Lung (tissue), 11 donors: ENCODE measurements at regions not wholly inside any gene's neighbourhood (a gene's known extent, or its start where the extent isn't known, plus 50 kb on each side); places are given as distances from the start of the nearest gene placed in this dataset.
A peak's percentile ranks its signal among the peaks of the same experiment; 100 is the strongest.

ENCODE experiments used
- ATAC-seq: fragments of 200-7000 bp; cut with Tn5 transposase; one replicate; pipeline ENCODE4 v1.9.1; 2020; ENCODE audit warnings: moderate number of reproducible peaks; ENCODE audit not compliant: insufficient read depth, low FRiP score
- DNase-seq, 3 donors: peaks; one replicate each; pipeline ENCODE4 v3.0.0-alpha.2; 2013 to 2017
- H3K27ac ChIP-seq, 2 donors: one replicate each; pipeline ENCODE4 v1.5.1; 2013; ENCODE audit warnings: mild to moderate bottlenecking in 2 of 2, moderate library complexity in 2 of 2, control low read depth in 1 of 2, inconsistent platforms in 1 of 2, low read depth in 1 of 2, low read length in 1 of 2
- H3K27me3 ChIP-seq, 3 donors: one replicate each; pipeline ENCODE4 v1.5.1; 2013; ENCODE audit warnings: low read length in 2 of 3; ENCODE audit not compliant: control insufficient read depth in 3 of 3, insufficient read depth in 3 of 3
- H3K36me3 ChIP-seq, 4 donors: one replicate each; pipeline ENCODE4 v1.5.1; 2013; ENCODE audit warnings: low read length in 4 of 4, mild to moderate bottlenecking in 1 of 4, moderate library complexity in 1 of 4; ENCODE audit not compliant: control insufficient read depth in 4 of 4, insufficient read depth in 4 of 4
- H3K4me1 ChIP-seq, 5 donors: one replicate each; pipeline ENCODE4 v1.5.1; 2013; ENCODE audit warnings: low read length in 5 of 5, mild to moderate bottlenecking in 2 of 5, moderate library complexity in 1 of 5; ENCODE audit not compliant: control insufficient read depth in 5 of 5, insufficient read depth in 5 of 5
- H3K4me3 ChIP-seq: one replicate; pipeline ENCODE4 v1.5.1; 2013; ENCODE audit warnings: mild to moderate bottlenecking, control low read depth, moderate library complexity
- H3K9ac ChIP-seq, 2 donors: one replicate each; pipeline ENCODE4 v1.5.1; 2013; ENCODE audit warnings: low read length in 2 of 2, control low read depth in 1 of 2; ENCODE audit not compliant: insufficient read depth in 1 of 2
- H3K9me3 ChIP-seq, 4 donors: one replicate each; pipeline ENCODE4 v1.5.1; 2013; ENCODE audit warnings: low read length in 3 of 4, mild to moderate bottlenecking in 1 of 4, moderate library complexity in 1 of 4; ENCODE audit not compliant: control insufficient read depth in 4 of 4, insufficient read depth in 3 of 4
- CTCF ChIP-seq: IDR thresholded peaks from 2 replicates; pipeline ENCODE4 v1.5.1; 2012; ENCODE audit warnings: mild to moderate bottlenecking; ENCODE audit errors: control extremely low read depth, extremely low read depth
- WGBS, 2 donors: extraction: QIAGEN DNeasy Blood & Tissue Kit; methylation state at CpG; one replicate each; pipeline ENCODE4 v1.1.7; 2013; 5-methylcytosine and 5-hydroxymethylcytosine counted together
- donor health status: control.
- donor health status: control.
- donor health status: Bipolar disorder and iron deficiency.
- donor health status: healthy.
- donor health status: DM: yes; HTN: yes; CAD: no.

GRCh38 chr13:103862525-103862924 is 796.3 kb upstream of the SLC10A2 start:
- TF ChIP-seq CTCF: no peak
- H3K27me3 ChIP-seq: no peaks in the 10 kb centered on the region
- H3K9me3 ChIP-seq: no peaks in the 10 kb centered on the region
- no peaks in the 10 kb centered on the region for H3K36me3 ChIP-seq
- H3K9ac ChIP-seq: no peak overlapping the region
- H3K4me1 ChIP-seq: no peaks in the 10 kb centered on the region
- H3K27ac ChIP-seq: no peak overlapping the region
- 93% methylated on average over 4 of the region's 4 CpGs for WGBS, 2 donors
- H3K4me3 ChIP-seq: no peak overlapping the region
- ATAC-seq (no peak), DNase-seq (no peak)

DNA sequence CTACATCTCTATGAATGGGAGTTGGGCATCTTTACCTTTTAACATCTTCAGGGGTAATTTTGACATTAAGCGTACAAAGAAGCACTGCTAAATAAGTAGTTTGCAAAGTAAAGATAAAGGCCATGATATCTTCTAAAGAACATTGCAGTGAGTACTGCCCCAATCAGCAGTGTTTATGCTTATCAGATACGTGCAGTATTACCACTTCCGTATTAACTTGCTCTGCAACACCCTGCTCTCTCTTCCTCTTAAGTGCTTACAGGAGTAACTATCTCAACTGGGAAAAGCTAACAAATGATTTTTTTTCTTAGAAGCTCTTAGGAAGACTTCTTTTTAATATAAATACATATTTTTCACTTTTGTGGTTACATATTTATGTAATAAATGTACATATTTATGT is 793.7 kb upstream of the SLC10A2 start:
- no peaks in the 10 kb centered on the region for H3K4me1 ChIP-seq

DNA sequence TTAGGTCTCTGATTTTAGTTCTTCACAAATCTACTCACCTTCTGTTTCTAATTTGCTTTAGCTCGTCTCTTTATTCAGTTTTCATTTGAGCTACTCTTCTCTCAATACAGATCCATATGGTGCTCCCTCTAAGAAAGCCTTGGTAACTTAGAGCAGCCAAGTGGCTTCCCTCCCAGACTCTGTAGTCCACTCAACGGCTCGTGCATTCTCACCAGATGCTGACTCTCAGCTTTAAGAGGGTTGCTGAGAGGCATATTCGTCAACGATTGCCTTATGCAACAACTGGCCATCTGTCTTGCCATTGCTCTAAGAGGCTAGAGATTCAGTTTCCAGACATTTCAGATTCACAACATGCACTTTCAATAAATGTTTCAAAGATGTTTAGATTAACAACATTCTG is 785.8 kb upstream of the SLC10A2 start:
- Histone ChIP-seq H3K27me3 (no peaks in the 10 kb centered on the region), H3K27ac (no peak overlapping the region), H3K4me1 (no peaks in the 10 kb centered on the region), H3K9me3 (peaks cover 0 to 2% (median 0%) of the 10 kb centered on the region in 4 donors), H3K4me3 (no peak overlapping the region), H3K36me3 (no peaks in the 10 kb centered on the region), H3K9ac (no peak overlapping the region)
- 63 to 78% methylated on average over 5 of the region's 5 CpGs for WGBS, 2 donors
- ATAC-seq (no peak), DNase-seq (no peak)
- TF ChIP-seq CTCF: no peak

More for the DNA sequence above, 793.7 kb upstream of the SLC10A2 start:
- Histone ChIP-seq H3K9ac (no peak overlapping the region), H3K9me3 (no peaks in the 10 kb centered on the region), H3K27me3 (no peaks in the 10 kb centered on the region), H3K36me3 (no peaks in the 10 kb centered on the region), H3K4me3 (no peak overlapping the region), H3K27ac (no peak overlapping the region)
- ATAC-seq (no peak), DNase-seq (peak in 1 of 3 donors; percentile 17)
- WGBS, 2 donors: 16 to 19% methylated on average over 3 of the region's 3 CpGs
- no peak for TF ChIP-seq CTCF

DNA sequence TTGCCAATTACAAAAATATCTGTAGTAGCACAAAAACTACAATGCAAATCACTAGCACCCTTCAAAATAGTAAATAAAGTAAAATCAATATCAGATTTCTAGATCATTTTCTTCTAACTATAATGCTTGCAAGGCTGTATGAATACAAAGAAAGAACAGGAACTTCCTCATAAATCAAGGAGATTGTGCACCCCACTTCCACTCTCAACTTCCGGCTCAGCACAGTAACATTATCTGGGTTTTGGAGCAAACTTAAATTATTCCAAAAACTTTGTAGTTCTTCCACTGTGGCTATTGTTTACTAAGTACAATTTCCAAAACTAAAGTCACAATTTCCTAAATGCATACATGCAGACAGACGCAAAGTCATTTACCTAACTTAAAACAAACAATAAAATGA is 778.3 kb upstream of the SLC10A2 start:
- 56% methylated on average over 2 of the region's 2 CpGs for WGBS, 2 donors

More for the DNA sequence above, 778.3 kb upstream of the SLC10A2 start:
- DNase-seq: no peak
- Histone ChIP-seq H3K4me3 (no peak overlapping the region), H3K9me3 (no peaks in the 10 kb centered on the region), H3K27me3 (no peaks in the 10 kb centered on the region), H3K36me3 (no peaks in the 10 kb centered on the region), H3K27ac (no peak overlapping the region), H3K9ac (no peak overlapping the region), H3K4me1 (no peaks in the 10 kb centered on the region)
- ATAC-seq: no peak
- no peak for TF ChIP-seq CTCF
